IgD-negative memory B cell (primary cell): ENCODE measurements at regions not wholly inside any gene's neighbourhood (a gene's known extent, or its start where the extent isn't known, plus 50 kb on each side); places are given as distances from the start of the nearest gene placed in this dataset.

Source experiments
- H3K27ac Mint-ChIP-seq, 3 donors: one replicate each; pipeline ENCODE4 v1.8.0; 2020 to 2022; ENCODE audit warnings: mild to moderate bottlenecking in 3 of 3, mixed read lengths in 3 of 3, moderate library complexity in 1 of 3
- H3K27me3 Mint-ChIP-seq: one replicate; pipeline ENCODE4 v1.8.0; 2021; ENCODE audit warnings: mixed read lengths
- H3K36me3 Mint-ChIP-seq: one replicate; pipeline ENCODE4 v1.8.0; 2020; ENCODE audit warnings: mild to moderate bottlenecking, mixed read lengths
- H3K4me1 Mint-ChIP-seq, 3 donors: one replicate each; pipeline ENCODE4 v1.8.0; 2020 to 2022; ENCODE audit warnings: mixed read lengths in 3 of 3, mild to moderate bottlenecking in 1 of 3
- H3K4me3 Mint-ChIP-seq, 4 donors: one replicate each; pipeline ENCODE4 v1.8.0; 2020 to 2022; ENCODE audit warnings: mild to moderate bottlenecking in 4 of 4, mixed read lengths in 4 of 4, moderate library complexity in 3 of 4
- H3K9me3 Mint-ChIP-seq, 3 donors: one replicate each; pipeline ENCODE4 v1.8.0; 2020 to 2021; ENCODE audit warnings: mixed read lengths in 3 of 3, mild to moderate bottlenecking in 1 of 3

DNA sequence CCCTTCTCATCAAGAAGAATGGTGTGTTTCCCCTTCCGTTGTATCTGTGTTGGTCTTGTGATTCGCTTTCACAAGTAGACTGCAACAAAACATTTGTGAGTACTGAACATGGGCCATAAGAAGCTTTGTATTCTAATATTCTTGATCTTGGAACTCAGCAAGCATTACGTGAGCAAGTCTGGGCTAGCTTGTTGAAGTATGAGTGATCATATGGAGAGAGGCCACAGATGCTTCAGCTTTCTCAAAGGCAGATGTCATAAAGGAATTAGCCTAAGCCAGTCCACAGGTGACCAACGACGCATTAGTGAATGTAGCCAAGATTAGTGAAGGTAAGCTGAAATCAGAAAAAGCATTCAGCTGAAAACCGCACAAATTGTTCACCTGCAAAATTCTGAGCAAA, 609.6 kb upstream of the NEGR1 start:
- no peaks in the 10 kb centered on the region for H3K36me3 Mint-ChIP-seq
- H3K9me3 Mint-ChIP-seq: peaks cover 0 to 4% (median 0%) of the 10 kb centered on the region in 3 donors
- no peaks in the 10 kb centered on the region for H3K27me3 Mint-ChIP-seq
- no peak overlapping the region for H3K27ac Mint-ChIP-seq
- H3K4me1 Mint-ChIP-seq: no peaks in the 10 kb centered on the region
- H3K4me3 Mint-ChIP-seq: no peak overlapping the region

DNA sequence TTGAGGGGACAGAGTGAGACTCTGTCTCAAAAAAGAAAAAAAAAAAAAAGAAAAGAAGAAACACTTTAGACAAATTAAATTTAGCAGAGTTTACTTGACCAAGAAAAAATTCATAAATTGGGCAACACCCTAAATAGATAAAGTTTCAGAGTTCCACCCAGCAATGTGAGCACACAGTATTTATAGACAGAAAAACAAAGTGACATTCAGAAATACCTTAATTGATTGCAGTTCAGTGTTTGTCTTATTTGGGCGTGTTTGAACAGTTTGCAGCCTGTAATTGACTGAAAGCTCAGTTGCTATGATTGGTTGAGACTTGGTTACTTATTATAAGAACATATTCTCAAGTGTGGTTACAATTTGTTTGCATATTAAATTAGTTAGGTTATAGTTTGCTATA, 603.5 kb upstream of the NEGR1 start:
- H3K4me1 Mint-ChIP-seq: no peaks in the 10 kb centered on the region
- no peaks in the 10 kb centered on the region for H3K36me3 Mint-ChIP-seq
- no peak overlapping the region for H3K4me3 Mint-ChIP-seq
- peaks cover 0 to 2% (median 0%) of the 10 kb centered on the region in 3 donors for H3K9me3 Mint-ChIP-seq
- no peak overlapping the region for H3K27ac Mint-ChIP-seq
- H3K27me3 Mint-ChIP-seq: no peaks in the 10 kb centered on the region

DNA sequence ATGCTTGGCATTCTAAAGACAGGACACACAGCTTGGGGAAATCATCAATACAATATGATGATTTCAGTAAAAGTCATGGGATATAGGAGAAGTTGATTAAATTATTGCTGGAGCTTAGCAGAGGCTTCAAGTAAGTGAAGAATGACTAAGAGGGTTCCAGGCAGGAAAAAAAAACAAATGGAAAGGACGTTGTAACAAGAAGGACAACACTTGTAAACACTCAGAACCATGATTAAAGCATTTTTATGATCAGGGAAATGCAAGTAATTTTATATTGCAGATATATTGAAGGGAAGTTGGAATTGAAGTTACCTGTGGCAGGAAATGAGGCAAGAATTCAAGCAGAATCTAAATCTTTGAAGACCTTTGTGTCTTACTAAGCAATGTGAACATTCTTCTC, 602.7 kb upstream of the NEGR1 start:
- Mint-ChIP-seq H3K36me3 (no peaks in the 10 kb centered on the region), H3K9me3 (peaks cover 0 to 2% (median 0%) of the 10 kb centered on the region in 3 donors)

DNA sequence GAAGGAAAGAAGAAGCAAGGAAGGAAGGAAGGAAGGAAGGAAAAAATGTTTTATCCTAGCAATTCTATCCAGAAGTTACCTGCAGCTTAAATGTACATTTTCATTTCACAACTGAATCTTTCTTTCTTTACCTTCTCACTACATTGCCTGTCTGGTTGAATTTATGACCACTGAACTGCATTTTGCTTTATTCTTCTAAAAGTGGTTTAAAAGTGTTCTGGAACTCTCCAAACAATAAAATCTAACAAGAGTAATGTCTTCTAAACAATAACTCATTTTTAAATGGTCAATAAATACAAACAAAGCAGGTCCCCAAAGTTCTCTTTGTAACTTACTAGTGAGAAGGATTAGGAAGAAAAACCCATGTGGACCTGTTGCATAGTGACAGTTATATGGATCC, 587.5 kb upstream of the NEGR1 start:
- no peaks in the 10 kb centered on the region for H3K4me1 Mint-ChIP-seq
- no peaks in the 10 kb centered on the region for H3K36me3 Mint-ChIP-seq
- H3K27me3 Mint-ChIP-seq: no peaks in the 10 kb centered on the region
- H3K9me3 Mint-ChIP-seq: peaks cover 0 to 3% (median 0%) of the 10 kb centered on the region in 3 donors
- no peak overlapping the region for H3K27ac Mint-ChIP-seq
- no peak overlapping the region for H3K4me3 Mint-ChIP-seq

More for the DNA sequence above, 602.7 kb upstream of the NEGR1 start:
- Mint-ChIP-seq H3K27me3 (no peaks in the 10 kb centered on the region), H3K27ac (no peak overlapping the region), H3K4me3 (no peak overlapping the region), H3K4me1 (no peaks in the 10 kb centered on the region)

DNA sequence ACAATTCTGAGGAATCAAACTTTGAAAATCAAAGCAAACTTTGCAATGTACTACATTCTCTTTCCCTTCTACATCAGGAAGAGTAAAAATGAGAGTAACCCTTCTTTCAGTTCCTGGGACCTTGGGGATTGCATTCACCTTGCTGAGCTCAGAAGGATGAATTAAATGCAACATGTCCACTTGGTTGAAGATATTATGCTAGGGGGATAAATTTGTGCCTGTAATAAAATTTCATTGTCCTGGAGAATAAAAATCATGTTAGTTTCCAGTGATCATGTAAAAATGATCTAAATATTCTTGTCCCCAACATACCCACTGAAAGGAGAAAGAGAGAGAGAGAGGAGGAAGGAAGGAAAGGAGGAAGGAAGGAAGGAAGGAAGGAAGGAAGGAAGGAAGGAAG, 587.1 kb upstream of the NEGR1 start:
- H3K36me3 Mint-ChIP-seq: no peaks in the 10 kb centered on the region
- no peak overlapping the region for H3K27ac Mint-ChIP-seq
- H3K9me3 Mint-ChIP-seq: no peaks in the 10 kb centered on the region
- H3K4me3 Mint-ChIP-seq: no peak overlapping the region
- H3K27me3 Mint-ChIP-seq: no peaks in the 10 kb centered on the region
- no peaks in the 10 kb centered on the region for H3K4me1 Mint-ChIP-seq

DNA sequence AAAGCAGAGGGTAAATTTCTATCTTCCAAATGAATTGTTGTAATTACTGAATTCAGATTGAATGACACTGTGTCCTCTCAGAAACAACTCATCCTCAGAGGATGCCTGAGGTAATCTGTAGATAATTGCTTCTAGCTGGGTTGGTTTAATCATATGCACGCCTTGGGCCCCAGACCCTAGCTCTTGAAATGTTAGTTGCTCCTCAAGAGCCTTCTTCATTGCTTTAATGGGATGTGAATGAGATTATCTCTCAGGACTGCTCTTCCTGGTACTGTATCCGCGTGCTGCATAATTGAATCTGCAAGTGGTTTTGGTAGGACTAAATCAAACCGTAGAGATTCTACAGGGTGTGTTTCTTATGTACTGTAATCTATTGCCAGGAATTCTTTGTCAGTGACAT, 569.3 kb upstream of the NEGR1 start:
- Mint-ChIP-seq H3K4me1 (no peaks in the 10 kb centered on the region), H3K36me3 (no peaks in the 10 kb centered on the region), H3K9me3 (peaks cover 2 to 5% (median 3%) of the 10 kb centered on the region in 3 donors), H3K4me3 (no peak overlapping the region), H3K27ac (no peak overlapping the region), H3K27me3 (no peaks in the 10 kb centered on the region)

DNA sequence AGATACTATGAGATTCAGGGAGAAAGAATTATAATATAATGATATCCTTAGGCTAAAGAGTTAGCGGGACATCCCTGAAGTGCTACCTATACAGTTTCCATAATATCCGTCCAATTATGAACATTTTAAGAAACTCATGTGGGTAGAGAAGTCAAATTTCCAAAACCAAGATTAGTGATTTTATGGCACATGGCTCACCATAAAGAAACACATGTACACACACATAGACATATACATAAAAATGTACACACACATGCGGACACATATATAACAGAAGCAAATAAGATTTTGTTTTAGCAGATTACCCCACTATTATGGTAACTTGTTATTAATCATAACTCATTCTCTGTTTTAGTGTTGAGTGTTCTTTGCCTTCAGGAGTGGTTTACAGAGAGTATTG, 566.7 kb upstream of the NEGR1 start:
- Mint-ChIP-seq H3K9me3 (peaks cover 2 to 3% (median 2%) of the 10 kb centered on the region in 3 donors), H3K4me1 (no peaks in the 10 kb centered on the region), H3K4me3 (no peak overlapping the region), H3K27me3 (no peaks in the 10 kb centered on the region), H3K27ac (no peak overlapping the region), H3K36me3 (no peaks in the 10 kb centered on the region)

DNA sequence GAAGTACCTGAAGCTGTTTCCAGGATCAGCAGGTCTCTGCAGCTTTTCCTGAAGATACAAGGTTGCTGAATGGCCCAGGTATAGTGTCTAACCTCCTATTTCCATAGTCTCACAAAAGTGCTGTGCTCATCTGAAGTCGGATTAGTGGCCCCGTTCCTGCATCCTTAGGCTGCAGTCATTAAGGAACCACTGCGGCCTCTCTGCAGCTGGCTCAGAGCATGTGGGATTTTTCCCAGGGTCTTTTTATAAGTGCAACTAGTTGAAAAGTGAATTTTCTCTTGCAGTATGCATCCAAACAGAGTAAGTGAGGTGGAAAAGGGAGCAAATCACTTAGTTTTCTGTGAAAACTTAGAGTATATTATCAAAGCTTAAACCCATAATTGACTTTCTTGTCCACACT, 565.3 kb upstream of the NEGR1 start:
- H3K4me3 Mint-ChIP-seq: no peak overlapping the region
- no peaks in the 10 kb centered on the region for H3K4me1 Mint-ChIP-seq
- H3K9me3 Mint-ChIP-seq: peaks cover 2 to 3% (median 2%) of the 10 kb centered on the region in 3 donors
- no peaks in the 10 kb centered on the region for H3K27me3 Mint-ChIP-seq
- H3K36me3 Mint-ChIP-seq: no peaks in the 10 kb centered on the region
- no peak overlapping the region for H3K27ac Mint-ChIP-seq

DNA sequence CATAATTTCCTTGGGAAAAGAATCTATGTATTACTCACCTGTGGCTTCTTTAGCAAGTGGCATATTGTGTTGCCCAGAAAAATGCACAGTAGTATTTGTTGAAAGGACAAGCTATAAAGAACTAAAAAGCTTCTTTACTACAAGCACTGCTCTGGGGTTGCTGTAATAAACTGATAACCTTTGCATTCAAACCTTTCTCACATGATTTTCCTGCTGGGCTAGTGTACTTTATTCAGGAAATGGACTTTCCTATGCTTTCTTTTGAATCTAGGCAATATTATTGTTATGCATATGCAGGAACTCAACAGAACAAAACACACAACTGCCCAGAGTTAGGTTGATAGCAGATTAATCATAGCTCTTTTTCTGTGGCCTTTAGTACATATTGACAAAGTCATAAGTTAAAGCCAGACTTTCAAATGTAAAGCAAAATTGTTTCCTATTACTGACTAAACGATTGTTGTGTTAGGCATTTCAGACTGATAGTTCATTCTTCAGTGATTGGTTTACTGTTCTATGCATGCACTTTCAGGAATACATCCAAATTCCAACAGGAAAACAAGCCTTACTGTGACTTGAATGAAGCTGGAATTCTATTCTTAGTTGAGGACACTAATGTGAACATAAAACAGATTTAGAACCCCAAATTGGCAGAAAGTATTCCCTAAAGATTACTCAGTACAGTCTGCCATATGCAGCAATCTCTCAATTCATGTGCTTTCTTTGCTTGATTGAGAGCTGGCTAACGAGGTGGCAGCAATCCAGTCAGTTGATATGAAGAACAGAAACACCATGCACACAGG, 564.3 kb upstream of the NEGR1 start:
- no peaks in the 10 kb centered on the region for H3K27me3 Mint-ChIP-seq
- H3K4me1 Mint-ChIP-seq: no peaks in the 10 kb centered on the region
- H3K9me3 Mint-ChIP-seq: peaks cover 2 to 7% (median 2%) of the 10 kb centered on the region in 3 donors

DNA sequence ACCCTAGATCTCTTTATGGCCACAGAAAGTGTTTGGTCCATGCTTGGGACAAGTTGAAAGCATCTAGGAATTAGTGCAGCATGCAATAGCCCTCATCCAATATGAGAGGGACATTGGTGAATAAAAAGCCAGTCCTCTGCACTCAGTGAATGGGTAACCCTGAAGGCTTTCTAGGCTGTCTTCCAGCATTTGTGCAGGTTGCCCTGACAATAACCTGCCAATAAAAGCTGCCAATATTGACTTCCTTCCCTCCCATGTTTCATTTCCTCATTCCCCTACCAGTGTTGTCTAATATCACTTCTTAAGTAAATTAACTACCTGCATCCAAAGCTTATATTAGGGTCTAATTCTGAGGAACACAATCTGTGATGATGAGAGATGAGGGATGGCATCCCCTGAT, 563.6 kb upstream of the NEGR1 start:
- H3K9me3 Mint-ChIP-seq: peaks cover 0 to 8% (median 2%) of the 10 kb centered on the region in 3 donors
- H3K4me1 Mint-ChIP-seq: no peaks in the 10 kb centered on the region
- no peaks in the 10 kb centered on the region for H3K27me3 Mint-ChIP-seq
- no peak overlapping the region for H3K4me3 Mint-ChIP-seq
- no peaks in the 10 kb centered on the region for H3K36me3 Mint-ChIP-seq
- no peak overlapping the region for H3K27ac Mint-ChIP-seq

More for the DNA sequence above, 564.3 kb upstream of the NEGR1 start:
- H3K36me3 Mint-ChIP-seq: no peaks in the 10 kb centered on the region
- no peak overlapping the region for H3K27ac Mint-ChIP-seq
- no peak overlapping the region for H3K4me3 Mint-ChIP-seq

DNA sequence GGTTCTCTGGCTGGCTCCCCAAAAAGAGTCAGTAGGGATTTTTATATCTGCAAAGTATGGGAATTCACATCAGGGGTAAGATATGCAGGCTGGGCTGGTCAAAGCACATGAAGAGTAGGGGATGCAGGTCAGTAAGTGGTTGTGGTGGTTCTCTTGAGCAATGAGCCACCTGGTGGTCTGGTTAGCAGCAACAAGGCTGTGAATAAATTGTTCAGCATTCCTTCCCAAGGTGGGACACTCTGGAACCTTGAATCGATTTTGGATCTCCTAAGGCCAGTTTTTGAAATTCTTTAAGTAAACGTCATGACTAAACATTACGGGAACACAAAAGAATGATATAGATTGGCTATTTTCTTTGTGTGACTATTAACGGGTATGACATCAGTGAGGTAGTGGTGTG, 563.0 kb upstream of the NEGR1 start:
- Mint-ChIP-seq H3K27me3 (no peaks in the 10 kb centered on the region), H3K9me3 (peaks cover 0 to 8% (median 2%) of the 10 kb centered on the region in 3 donors), H3K4me1 (no peaks in the 10 kb centered on the region), H3K36me3 (no peaks in the 10 kb centered on the region), H3K27ac (no peak overlapping the region), H3K4me3 (no peak overlapping the region)

DNA sequence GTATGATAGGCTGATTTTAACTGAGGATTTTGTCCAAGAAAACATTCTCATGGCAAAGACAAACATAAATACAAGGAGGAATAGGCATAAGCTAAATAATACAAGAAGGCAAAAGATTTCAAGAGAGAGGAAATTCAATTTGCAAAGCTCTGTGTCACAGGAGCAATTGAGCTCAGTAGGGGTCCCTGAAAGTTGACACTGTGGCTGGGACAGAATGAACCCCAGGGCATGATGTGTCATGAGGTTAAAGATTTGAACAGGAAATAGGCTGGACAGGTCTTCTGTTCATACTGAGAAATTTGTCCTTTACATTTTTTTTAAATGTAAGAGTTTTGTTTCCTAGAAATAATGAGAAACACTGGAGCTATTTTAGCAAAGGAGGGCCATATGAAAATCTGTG, 555.4 kb upstream of the NEGR1 start:
- no peaks in the 10 kb centered on the region for H3K27me3 Mint-ChIP-seq
- H3K4me3 Mint-ChIP-seq: no peak overlapping the region
- H3K27ac Mint-ChIP-seq: no peak overlapping the region
- H3K4me1 Mint-ChIP-seq: no peaks in the 10 kb centered on the region
- H3K9me3 Mint-ChIP-seq: peaks cover 8 to 10% (median 9%) of the 10 kb centered on the region in 3 donors
- no peaks in the 10 kb centered on the region for H3K36me3 Mint-ChIP-seq

DNA sequence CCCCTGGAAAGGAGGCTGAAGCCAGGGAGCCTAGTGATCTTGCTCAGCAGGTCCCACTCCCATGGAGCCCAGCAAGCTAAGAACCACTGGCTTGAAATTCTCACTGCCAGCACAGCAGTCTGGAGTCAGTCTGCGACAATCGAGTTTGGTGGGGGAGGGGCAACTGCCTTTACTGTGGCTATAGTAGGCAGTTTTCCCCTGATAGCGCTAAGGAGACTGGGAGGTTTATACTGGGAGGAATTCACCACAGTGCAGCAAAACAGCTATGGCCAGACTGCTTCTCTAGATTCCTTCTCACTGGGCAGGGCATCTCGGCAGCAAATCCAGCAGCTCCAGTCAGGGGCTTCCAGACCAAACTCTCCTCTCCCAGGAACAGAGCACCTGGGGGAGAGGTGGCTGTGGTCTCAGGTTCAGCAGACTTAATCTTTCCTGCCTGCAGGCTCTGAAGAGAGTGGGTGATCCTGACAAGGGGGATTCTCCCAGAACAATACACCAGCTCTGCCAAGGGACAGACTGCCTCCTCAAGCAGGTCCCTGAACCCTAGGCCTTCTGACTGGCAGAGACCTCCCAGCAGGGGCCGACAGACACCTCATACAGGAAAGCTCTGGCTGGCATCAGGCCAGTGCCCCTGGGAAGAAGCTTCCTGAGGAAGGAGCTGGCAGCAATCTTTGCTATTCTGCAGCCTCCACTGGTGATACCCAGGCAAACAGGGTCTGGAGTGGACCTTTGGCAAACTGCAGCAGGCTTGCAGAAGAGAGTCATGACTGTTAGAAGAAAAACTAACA, 548.5 kb upstream of the NEGR1 start:
- no peaks in the 10 kb centered on the region for H3K4me1 Mint-ChIP-seq
- no peak overlapping the region for H3K4me3 Mint-ChIP-seq
- no peaks in the 10 kb centered on the region for H3K36me3 Mint-ChIP-seq
- no peak overlapping the region for H3K27ac Mint-ChIP-seq
- no peaks in the 10 kb centered on the region for H3K27me3 Mint-ChIP-seq
- peaks cover 3 to 26% (median 10%) of the 10 kb centered on the region in 3 donors for H3K9me3 Mint-ChIP-seq

DNA sequence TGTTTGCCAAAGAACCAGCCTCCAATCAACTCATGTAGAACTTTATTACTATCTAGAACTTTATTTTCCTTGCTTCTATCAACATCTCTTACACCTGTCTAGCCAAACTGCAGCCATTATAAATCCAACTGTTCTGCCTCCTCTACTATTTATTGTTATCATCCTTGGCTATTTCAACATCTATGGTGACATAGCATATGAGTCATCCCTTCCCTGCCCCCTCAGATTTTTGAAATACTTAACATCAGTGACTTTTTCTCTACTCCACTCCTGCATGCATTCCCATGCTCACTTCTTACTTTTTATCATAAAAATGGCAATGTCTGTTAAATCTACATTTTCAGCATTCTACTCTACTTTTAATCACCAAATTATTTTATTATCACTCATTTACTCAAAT, 544.9 kb upstream of the NEGR1 start:
- H3K4me1 Mint-ChIP-seq: no peaks in the 10 kb centered on the region
- no peak overlapping the region for H3K27ac Mint-ChIP-seq
- no peaks in the 10 kb centered on the region for H3K27me3 Mint-ChIP-seq
- no peak overlapping the region for H3K4me3 Mint-ChIP-seq
- no peaks in the 10 kb centered on the region for H3K36me3 Mint-ChIP-seq
- peaks cover 3 to 22% (median 13%) of the 10 kb centered on the region in 3 donors for H3K9me3 Mint-ChIP-seq

DNA sequence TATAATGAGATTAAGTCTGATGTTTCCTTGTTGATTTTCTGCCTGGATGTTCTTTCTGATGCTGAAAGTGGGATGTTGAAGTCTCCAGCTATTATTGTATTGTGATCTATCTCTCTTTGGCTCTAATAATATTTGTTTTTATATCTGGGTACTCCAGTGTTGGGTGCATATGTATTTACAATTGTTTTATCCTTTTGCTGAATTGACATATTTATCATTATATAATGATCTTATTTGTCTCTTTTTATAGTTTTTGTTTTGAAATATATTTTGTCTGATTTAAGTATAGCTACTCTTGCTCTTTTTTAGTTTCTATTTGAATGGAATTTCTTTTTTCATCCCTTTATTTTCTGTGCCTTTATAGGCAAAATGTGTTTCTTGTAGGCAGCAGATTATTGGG, 522.2 kb upstream of the NEGR1 start:
- Mint-ChIP-seq H3K27ac (no peak overlapping the region), H3K4me3 (no peak overlapping the region), H3K27me3 (no peaks in the 10 kb centered on the region), H3K9me3 (peaks cover 3 to 15% (median 6%) of the 10 kb centered on the region in 3 donors), H3K36me3 (no peaks in the 10 kb centered on the region), H3K4me1 (no peaks in the 10 kb centered on the region)

DNA sequence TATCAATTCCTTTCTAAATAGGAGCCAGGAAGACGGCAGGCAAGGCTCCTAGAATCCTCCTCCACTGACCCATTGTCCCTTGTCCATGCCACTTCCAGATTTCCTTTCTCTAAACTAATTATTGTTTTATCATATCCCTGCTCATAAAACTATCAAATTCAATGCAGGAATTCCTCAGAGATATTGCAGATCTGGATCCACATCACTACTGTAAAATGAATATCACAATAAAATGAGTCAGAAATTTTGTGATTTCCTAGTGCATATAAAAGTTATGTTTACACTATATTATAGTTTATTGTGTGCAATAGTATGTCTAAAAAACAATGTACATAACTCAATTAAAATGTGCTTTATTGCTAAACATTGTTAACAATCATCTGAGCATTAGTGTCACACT, 498.7 kb upstream of the NEGR1 start:
- H3K27ac Mint-ChIP-seq: no peak overlapping the region
- H3K36me3 Mint-ChIP-seq: no peaks in the 10 kb centered on the region
- H3K9me3 Mint-ChIP-seq: peaks cover 0 to 3% (median 0%) of the 10 kb centered on the region in 3 donors
- no peaks in the 10 kb centered on the region for H3K4me1 Mint-ChIP-seq
- H3K27me3 Mint-ChIP-seq: no peaks in the 10 kb centered on the region
- no peak overlapping the region for H3K4me3 Mint-ChIP-seq
